ENCODE measurements at regions not wholly inside any gene's neighbourhood (a gene's known extent, or its start where the extent isn't known, plus 50 kb on each side); places are given as distances from the start of the nearest gene placed in this dataset.
"Not testable (repeated sequence)": the region's sequence is repeated elsewhere in the genome, so short reads cannot be mapped to it uniquely, and the experiment has no call there.

- no peak for DNase-seq
- Histone ChIP-seq H3K36me3 (no peaks in the 10 kb centered on the region), H3K4me1 (no peaks in the 10 kb centered on the region), H3K27me3 (no peaks in the 10 kb centered on the region), H3K9me3 (no peaks in the 10 kb centered on the region), H3K4me3 (ENCODE audit: low read depth, low read length) (no peak overlapping the region)
- no peak for TF ChIP-seq CTCF (IDR thresholded peaks at IDR 0.05; ENCODE audit: low read depth, low read length)
Observed at GRCh38 chr22:40094485-40094884, 83.2 kb upstream of the TNRC6B start.

- not testable (repeated sequence) for H3K27me3 ChIP-seq; H3K4me1 ChIP-seq; H3K9me3 ChIP-seq; H3K4me3 ChIP-seq (ENCODE audit: low read depth, low read length); DNase-seq; H3K36me3 ChIP-seq
Observed at GRCh38 chr22:40099887-40100286, 77.8 kb upstream of the TNRC6B start.

- no peaks in the 10 kb centered on the region for H3K36me3 ChIP-seq
- TF ChIP-seq CTCF (IDR thresholded peaks at IDR 0.05; ENCODE audit: low read depth, low read length) = no peak
- H3K4me1 ChIP-seq = no peaks in the 10 kb centered on the region
Observed at GRCh38 chr22:40105755-40106154, 72.0 kb upstream of the TNRC6B start.

GRCh38 chr22:40107244-40107643 is 70.5 kb upstream of the TNRC6B start:
- no peak for TF ChIP-seq CTCF (IDR thresholded peaks at IDR 0.05; ENCODE audit: low read depth, low read length)
- H3K4me3 ChIP-seq (ENCODE audit: low read depth, low read length) = no peak overlapping the region
- no peak for DNase-seq

More at GRCh38 chr22:40105755-40106154, 72.0 kb upstream of the TNRC6B start:
- Histone ChIP-seq H3K4me3 (ENCODE audit: low read depth, low read length) (no peak overlapping the region), H3K9me3 (no peaks in the 10 kb centered on the region), H3K27me3 (no peaks in the 10 kb centered on the region)
- no peak for DNase-seq

GRCh38 chr22:40107851-40108378 is 69.8 kb upstream of the TNRC6B start:
- no peaks in the 10 kb centered on the region for H3K9me3 ChIP-seq
- DNase-seq = no peak
- TF ChIP-seq CTCF (IDR thresholded peaks at IDR 0.05; ENCODE audit: low read depth, low read length) = no peak
- no peaks in the 10 kb centered on the region for H3K27me3 ChIP-seq
- no peaks in the 10 kb centered on the region for H3K36me3 ChIP-seq
- H3K4me3 ChIP-seq (ENCODE audit: low read depth, low read length) = no peak overlapping the region
- no peaks in the 10 kb centered on the region for H3K4me1 ChIP-seq

More at GRCh38 chr22:40107244-40107643, 70.5 kb upstream of the TNRC6B start:
- Histone ChIP-seq H3K27me3 (no peaks in the 10 kb centered on the region), H3K4me1 (no peaks in the 10 kb centered on the region), H3K36me3 (no peaks in the 10 kb centered on the region), H3K9me3 (no peaks in the 10 kb centered on the region)

GRCh38 chr22:40108396-40108795 is 69.3 kb upstream of the TNRC6B start:
- Histone ChIP-seq H3K9me3 (no peaks in the 10 kb centered on the region), H3K4me3 (ENCODE audit: low read depth, low read length) (no peak overlapping the region), H3K27me3 (no peaks in the 10 kb centered on the region), H3K4me1 (no peaks in the 10 kb centered on the region), H3K36me3 (no peaks in the 10 kb centered on the region)
- DNase-seq = no peak
- no peak for TF ChIP-seq CTCF (IDR thresholded peaks at IDR 0.05; ENCODE audit: low read depth, low read length)

GRCh38 chr22:40108926-40109325 is 68.8 kb upstream of the TNRC6B start:
- H3K27me3 ChIP-seq; H3K4me3 ChIP-seq (ENCODE audit: low read depth, low read length); H3K9me3 ChIP-seq; H3K36me3 ChIP-seq; DNase-seq; H3K4me1 ChIP-seq: not testable (repeated sequence)

Data from BE2C (cell line).